GM12878 (cell line): ENCODE measurements at regions not wholly inside any gene's neighbourhood (a gene's known extent, or its start where the extent isn't known, plus 50 kb on each side); places are given as distances from the start of the nearest gene placed in this dataset.

Experiments used
- ATAC-seq: fragments of 200-7000 bp; cut with Tn5 transposase; 3 replicates; pipeline ENCODE4 v1.9.1; 2020; ENCODE audit warnings: mild to moderate bottlenecking, moderate library complexity
- BruUV-seq: library from RNA; stranded (reverse); fragments of 400-500 nt; replicated peaks from 2 replicates; lab custom pipeline; 2021; lab: Mats Ljungman, UMichigan
- CTCF ChIA-PET: fragments of 300-600 bp; sonication (Branson Sonifier 250); formaldehyde crosslinking; extraction: SDS; loops from one replicate; lab custom pipeline; 2021; ENCODE audit warnings: inconsistent platforms; lab: Yijun Ruan, JAX
- POLR2A ChIA-PET: fragments of 350-600 bp; formaldehyde crosslinking; extraction: SDS; loops from one replicate; lab custom pipeline; 2021; ENCODE audit warnings: inconsistent platforms; lab: Charles Lee
- RAD21 ChIA-PET: fragments of 300-600 bp; sonication (Branson Sonifier 250); formaldehyde crosslinking; loops from one replicate; lab custom pipeline; 2023; ENCODE audit warnings: antibody characterized with exemption; ENCODE audit not compliant: unreplicated experiment; lab: Charles Lee
- SMC1A ChIA-PET: fragments of 300-600 bp; sonication (Branson Sonifier 250); formaldehyde crosslinking; loops from one replicate; lab custom pipeline; 2023; ENCODE audit not compliant: unreplicated experiment, uncharacterized antibody; lab: Charles Lee
- DNase-seq: peaks from one replicate; pipeline ENCODE4 v3.0.0-alpha.2; 2011; ENCODE audit warnings: low read depth, low spot score
- FAIRE-seq: peaks from 3 replicates; lab custom pipeline; 2011; peaks lifted over from hg19 to GRCh38; lab: Jason Lieb, UNC
- H2AFZ ChIP-seq: 2 replicates; pipeline ENCODE4 v1.6.0; 2011; ENCODE audit warnings: low read depth, low read length, control low read depth; ENCODE audit not compliant: control insufficient read depth
- H3K27ac ChIP-seq: 2 replicates; pipeline ENCODE4 v1.5.1; 2011; ENCODE audit warnings: control low read depth; ENCODE audit not compliant: control insufficient read depth, insufficient read depth
- H3K27me3 ChIP-seq, 2 experiments: replicated peaks in 1 of 2; 2 replicates each; pipeline versions ENCODE4 v1.6.0 to v1.6.1; 2011; ENCODE audit warnings: low read length in 1 of 2; ENCODE audit not compliant: control insufficient read depth in 2 of 2, insufficient read depth in 2 of 2
- H3K36me3 ChIP-seq, 2 experiments: 2 replicates each; pipeline ENCODE4 v1.5.1; 2011; ENCODE audit warnings: low read length in 1 of 2; ENCODE audit not compliant: control insufficient read depth in 2 of 2, insufficient read depth in 2 of 2
- H3K4me1 ChIP-seq: 2 replicates; pipeline ENCODE4 v1.6.1; 2011; ENCODE audit warnings: mild to moderate bottlenecking, low read length, moderate library complexity, mixed read lengths; ENCODE audit not compliant: control insufficient read depth, insufficient read depth
- H3K4me2 ChIP-seq: 2 replicates; pipeline ENCODE4 v1.6.0; 2011; ENCODE audit warnings: control low read depth; ENCODE audit not compliant: control insufficient read depth, insufficient read depth
- H3K4me3 ChIP-seq: fragments of 200-600 bp; sonication (generic); 2 replicates; pipeline ENCODE4 v1.5.1; 2016
- H3K79me2 ChIP-seq: 2 replicates; pipeline ENCODE4 v1.6.0; 2011; ENCODE audit warnings: low read length; ENCODE audit not compliant: control insufficient read depth, insufficient read depth
- H3K9ac ChIP-seq: 2 replicates; pipeline ENCODE4 v1.8.0; 2011; ENCODE audit warnings: low read length, control low read depth, mixed read lengths; ENCODE audit not compliant: control insufficient read depth, insufficient read depth
- H3K9me3 ChIP-seq: replicated peaks from 3 replicates; pipeline ENCODE4 v1.5.1; 2011; ENCODE audit warnings: mild to moderate bottlenecking, low read length; ENCODE audit not compliant: control insufficient read depth, insufficient read depth
- H4K20me1 ChIP-seq: 2 replicates; pipeline ENCODE4 v1.6.0; 2011; ENCODE audit not compliant: control insufficient read depth, insufficient read depth
- ATF7 ChIP-seq: fragments of 450-650 bp; IDR thresholded peaks from 2 replicates; pipeline ENCODE4 v1.6.1; 2016; ENCODE audit warnings: low read depth, mild to moderate bottlenecking
- CREB1 ChIP-seq: IDR thresholded peaks from 2 replicates; pipeline ENCODE4 v1.6.1; 2012; ENCODE audit warnings: low read depth, mild to moderate bottlenecking, inconsistent platforms
- GATAD2B ChIP-seq: fragments of 450-650 bp; conservative IDR thresholded peaks from 2 replicates; pipeline ENCODE4 v1.6.1; 2017; ENCODE audit warnings: low read depth, mild to moderate bottlenecking, moderate library complexity
- NKRF ChIP-seq: fragments of 450-650 bp; conservative IDR thresholded peaks from 2 replicates; pipeline ENCODE4 v1.6.1; 2017; ENCODE audit warnings: mild to moderate bottlenecking, moderate library complexity
- RAD51 ChIP-seq: fragments of 450-650 bp; IDR thresholded peaks from 2 replicates; pipeline ENCODE4 v1.6.1; 2016; ENCODE audit warnings: moderate library complexity, mild to moderate bottlenecking, inconsistent platforms
- RBBP5 ChIP-seq: fragments of 200-600 bp; sonication (generic); conservative IDR thresholded peaks from 2 replicates; pipeline ENCODE4 v1.6.1; 2016
- RFX5 ChIP-seq: IDR thresholded peaks from 2 replicates; pipeline ENCODE4 v1.6.1; 2011; ENCODE audit warnings: low read depth, low read length, improper control_type of control experiment
- TCF12 ChIP-seq: IDR thresholded peaks from 2 replicates; pipeline ENCODE4 v1.6.1; 2011; ENCODE audit warnings: low read depth, mild to moderate bottlenecking, low read length
- ZBED1 ChIP-seq: IDR thresholded peaks from 2 replicates; pipeline ENCODE4 v1.6.1; 2016; ENCODE audit warnings: borderline replicate concordance
- ZNF384 ChIP-seq: IDR thresholded peaks from 2 replicates; pipeline ENCODE4 v1.6.1; 2012; ENCODE audit warnings: low read depth, mild to moderate bottlenecking, low read length, improper control_type of control experiment, borderline replicate concordance
- ZZZ3 ChIP-seq: IDR thresholded peaks from 2 replicates; pipeline ENCODE4 v1.6.1; 2011; ENCODE audit warnings: low read depth; ENCODE audit not compliant: control insufficient read depth, insufficient read length
- WGBS: methylation state at CpG from one replicate; pipeline ENCODE4 v1.1.6; 2016; ENCODE audit warnings: low lambda C conversion rate; ENCODE audit not compliant: insufficient replicate concordance, insufficient coverage; ENCODE audit errors: missing lambda C conversion rate; 5-methylcytosine and 5-hydroxymethylcytosine counted together
- in situ Hi-C: fragments of 300-500 bp; cut with MboI; formaldehyde crosslinking; loops from 9 replicates; pipeline ENCODE4 v1.14.3; 2018; ENCODE audit warnings: mixed read lengths
- intact Hi-C: fragments of 100-400 bp; cut with micrococcal nuclease; formaldehyde crosslinking; loops from one replicate; pipeline ENCODE4 v1.14.2; 2022; ENCODE audit not compliant: unreplicated experiment

- WGBS = 48% methylated on average over 2 of the region's 2 CpGs
- Histone ChIP-seq H3K4me1 (no peaks in the 10 kb centered on the region), H3K27ac (no peak overlapping the region), H3K9me3 (no peaks in the 10 kb centered on the region), H3K9ac (no peak overlapping the region), H2AFZ (no peak overlapping the region), H3K27me3 (no peaks in the 10 kb centered on the region), H3K4me2 (no peak overlapping the region), H3K79me2 (no peaks in the 10 kb centered on the region), H3K36me3 (no peaks in the 10 kb centered on the region), H4K20me1 (no peaks in the 10 kb centered on the region), H3K4me3 (no peak overlapping the region)
- intact Hi-C loops (loop anchor here (10.0 kb wide), 1 partner anchor 1039 kb away; no protein-coding TSS in a partner anchor), in situ Hi-C loops (no loop called here)
- DNase-seq (no peak), ATAC-seq (no peak), FAIRE-seq (no peak)
- ChIA-PET RAD21 (no interaction called here), SMC1A (no interaction called here), CTCF (interaction anchor here (0.7 kb wide), 1 partner anchor 193 kb away, joined by 3 read pairs; no protein-coding TSS in a partner anchor), POLR2A (no interaction called here)
- BruUV-seq = no TSS peak
- TF ChIP-seq GATAD2B (no peak), ZNF384 (no peak), ZZZ3 (no peak), ATF7 (no peak), RFX5 (no peak), CREB1 (no peak), TCF12 (no peak), ZBED1 (no peak), RBBP5 (no peak), RAD51 (no peak), NKRF (no peak)
Measured at GRCh38 chr22:34115722-34116121, 195.4 kb upstream of the LARGE1 start.
